ENCODE measurements at regions not wholly inside any gene's neighbourhood (a gene's known extent, or its start where the extent isn't known, plus 50 kb on each side); places are given as distances from the start of the nearest gene placed in this dataset.
"Not testable (repeated sequence)": the region's sequence is repeated elsewhere in the genome, so short reads cannot be mapped to it uniquely, and the experiment has no call there.

DNA sequence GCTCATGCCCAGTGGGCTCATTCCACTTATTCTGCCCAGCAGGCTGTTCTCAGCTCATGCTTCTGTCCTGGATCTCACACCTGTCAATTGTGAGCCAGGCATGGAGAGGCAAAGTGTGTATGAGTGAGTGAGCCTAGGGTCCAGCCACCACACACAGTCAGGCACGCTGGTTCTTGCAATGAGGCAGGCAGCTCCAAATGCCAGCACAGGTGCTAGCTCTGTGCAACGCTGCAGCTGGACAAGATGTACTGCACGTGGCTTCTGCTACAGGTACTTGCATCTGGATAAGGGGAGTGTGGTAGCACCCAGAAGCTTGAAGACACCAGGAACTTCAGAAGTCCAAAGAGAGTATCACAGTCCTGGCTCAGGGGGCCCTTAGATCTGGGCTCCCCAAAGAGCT, 1249.4 kb upstream of the IGFBP7 start:
- DNase-seq = no peak

DNA sequence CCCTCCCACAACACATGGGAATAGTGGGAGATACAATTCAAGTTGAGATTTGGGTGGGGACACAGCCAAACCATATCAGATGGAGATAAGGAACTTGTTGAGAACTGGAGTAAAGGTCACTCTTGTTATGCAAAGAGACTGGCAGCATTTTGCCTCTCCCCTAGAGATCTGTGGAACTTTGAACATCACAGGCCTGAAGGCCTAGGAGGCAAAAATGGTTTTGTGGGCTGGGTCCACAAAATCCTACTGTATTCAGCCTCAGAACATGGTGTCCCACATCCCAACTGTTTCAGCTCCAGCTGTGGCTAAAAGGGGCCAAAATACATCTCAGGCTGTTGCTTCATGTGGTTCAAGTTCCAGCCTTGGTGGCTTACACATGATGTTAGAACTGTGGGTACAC, 1247.8 kb upstream of the IGFBP7 start:
- no peak for DNase-seq

DNA sequence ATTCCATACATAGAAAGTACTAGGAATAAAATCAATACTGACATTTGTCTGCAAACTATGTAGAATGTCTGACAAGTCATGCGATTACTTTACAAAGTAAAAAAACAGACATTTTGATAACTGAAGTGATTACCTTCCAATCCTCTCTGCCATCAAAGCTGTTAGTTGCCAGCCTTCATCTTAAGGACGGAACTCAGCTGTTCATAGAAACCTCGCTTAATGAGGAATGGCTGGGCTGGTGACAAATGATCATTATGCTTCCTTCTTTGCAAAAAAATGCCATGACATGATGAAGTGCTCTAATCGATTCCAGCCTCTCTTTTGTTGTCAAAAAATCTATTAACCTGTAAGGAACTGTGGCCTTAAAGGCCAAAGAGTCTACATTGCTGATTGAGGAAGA, 1214.9 kb upstream of the IGFBP7 start:
- DNase-seq = no peak

DNA sequence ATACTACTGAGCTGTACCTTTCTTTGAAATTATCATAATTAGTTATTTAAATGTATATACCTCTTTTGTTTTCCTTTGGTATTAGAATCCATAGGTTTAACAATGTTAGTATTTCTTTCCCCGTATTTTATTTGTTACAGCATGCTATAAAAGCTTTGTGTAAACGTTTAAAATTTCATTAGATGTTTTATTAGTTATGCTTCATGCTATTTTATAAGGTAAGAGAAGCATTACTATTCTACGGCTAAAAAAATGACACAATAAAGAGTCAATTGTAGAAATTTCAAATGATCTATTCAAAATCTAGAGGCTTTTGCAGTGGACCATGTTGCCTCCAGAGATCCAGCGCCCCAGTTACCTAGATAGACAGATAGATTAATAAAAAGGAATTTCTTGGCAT, 1203.3 kb upstream of the IGFBP7 start:
- DNase-seq = no peak

DNA sequence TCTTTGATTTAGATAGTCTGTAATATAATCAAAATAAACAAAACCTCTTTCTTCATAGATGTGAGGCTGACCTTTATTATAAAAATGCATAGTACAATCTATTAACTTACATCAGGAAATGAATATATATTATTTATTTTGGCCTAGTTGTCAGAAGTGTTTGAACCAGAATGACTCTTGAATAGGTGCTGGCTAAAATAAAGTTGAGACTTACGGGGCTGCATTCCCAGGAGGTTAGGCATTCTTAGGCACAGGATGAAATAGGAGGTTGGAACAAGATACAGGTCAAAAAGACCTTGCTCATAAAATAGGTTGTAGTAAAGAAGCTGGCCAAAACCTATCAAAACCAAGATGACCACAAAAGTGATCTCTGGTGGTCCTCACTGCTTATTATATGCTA, 1193.3 kb upstream of the IGFBP7 start:
- no peak for DNase-seq

DNA sequence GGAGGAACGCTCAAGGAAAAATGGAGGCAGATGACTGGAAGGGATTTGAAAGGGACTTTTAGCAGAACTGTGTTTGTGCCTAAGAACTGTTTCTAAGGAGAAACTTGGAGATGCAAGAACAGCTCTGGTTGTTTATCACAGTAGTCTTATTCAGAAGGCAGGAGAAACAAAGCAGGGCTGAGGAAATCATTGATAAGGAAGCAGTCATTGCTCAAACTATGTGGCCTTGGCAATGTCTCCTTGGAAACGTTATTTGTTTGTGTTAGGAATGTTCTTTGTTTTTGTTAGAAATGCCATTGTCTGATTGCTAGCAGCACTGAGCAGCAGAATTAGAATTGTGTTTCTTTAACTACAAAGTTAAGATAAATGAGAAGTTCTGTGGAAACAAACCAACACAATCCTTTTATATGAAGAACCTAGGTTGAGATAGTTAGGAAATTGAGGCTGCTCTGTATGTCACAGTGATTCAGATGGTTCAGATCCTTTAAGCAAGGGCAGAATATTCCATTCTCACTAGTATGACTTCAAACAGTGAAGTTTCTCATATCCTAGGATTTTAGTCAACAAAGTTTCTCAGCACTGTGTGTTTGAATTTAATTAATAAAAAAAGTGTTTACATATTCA, 1191.3 kb upstream of the IGFBP7 start:
- DNase-seq = no peak

DNA sequence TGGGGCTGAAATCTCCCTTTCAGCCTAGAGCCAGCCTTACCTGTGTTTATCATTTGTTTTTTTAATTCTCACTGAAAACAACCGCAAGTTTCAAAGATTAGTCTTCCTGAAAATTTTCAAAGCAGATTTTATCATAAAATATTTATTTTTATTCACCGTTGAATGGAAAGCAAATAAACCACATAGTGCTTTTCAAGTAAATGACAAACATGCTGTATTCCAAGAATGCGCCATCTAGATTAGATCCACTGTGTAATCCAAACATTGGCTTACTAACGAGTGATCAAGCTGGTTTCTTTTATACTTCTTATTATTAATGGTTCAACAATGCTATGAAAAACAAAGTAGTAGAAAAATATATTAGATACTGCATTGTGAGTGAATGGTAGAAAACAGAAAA, 1176.2 kb upstream of the IGFBP7 start:
- DNase-seq = no peak

DNA sequence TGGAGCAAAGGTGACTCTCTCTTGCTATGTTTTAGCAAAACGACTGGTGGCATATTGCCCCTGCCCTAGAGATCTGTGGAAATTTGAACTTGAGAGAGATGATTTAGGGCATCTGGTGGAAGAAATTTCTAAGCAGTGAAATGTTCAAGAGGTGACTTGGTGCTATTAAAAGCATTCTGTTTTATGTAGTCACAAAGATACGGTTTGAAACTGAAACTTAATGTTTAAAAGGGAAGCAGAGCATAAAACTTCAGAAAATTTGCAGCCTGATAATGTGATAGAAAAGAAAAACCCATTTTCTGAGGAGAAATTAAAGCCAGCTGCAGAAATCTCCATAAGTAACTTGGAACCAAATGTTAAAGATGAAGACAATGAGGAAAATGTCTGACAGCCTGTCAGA, 1170.7 kb upstream of the IGFBP7 start:
- not testable (repeated sequence) for DNase-seq

DNA sequence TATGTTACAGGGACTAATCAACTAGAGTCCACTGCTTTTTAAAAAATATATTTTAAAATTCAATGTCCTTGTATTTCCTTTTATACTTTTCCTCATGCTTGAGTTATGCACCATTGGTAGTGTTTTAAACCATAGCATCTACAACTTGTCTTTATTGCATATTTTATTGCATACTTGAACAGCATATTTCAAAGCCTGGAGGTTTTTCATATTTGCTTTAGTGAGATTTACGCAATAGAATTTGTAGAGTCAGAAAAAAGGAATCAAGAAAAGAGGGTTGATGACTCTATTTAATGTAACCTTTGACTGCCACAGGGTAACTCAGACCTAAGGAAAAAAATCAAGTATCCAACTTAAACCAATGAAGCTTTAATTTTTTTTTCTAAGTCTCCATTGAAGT, 1165.7 kb upstream of the IGFBP7 start:
- no peak for DNase-seq

DNA sequence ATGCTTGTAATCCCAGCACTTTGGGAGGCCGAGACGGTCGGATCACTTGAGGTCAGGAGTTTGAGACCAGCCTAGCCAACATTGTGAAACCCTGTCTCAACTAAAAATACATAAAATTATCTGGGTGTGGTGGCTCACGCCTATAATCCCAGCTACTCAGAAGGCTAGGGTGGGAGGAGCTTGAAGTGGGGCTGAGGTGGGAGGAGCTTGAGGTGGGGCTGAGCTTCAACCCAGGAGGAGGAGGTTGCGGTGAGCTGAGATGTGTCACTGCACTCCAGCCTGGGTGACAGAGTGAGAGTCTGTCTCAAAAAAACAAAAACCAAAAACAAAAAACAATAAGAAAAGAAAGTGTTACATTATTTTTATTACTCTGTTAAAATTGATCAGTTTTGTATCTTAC, 1164.4 kb upstream of the IGFBP7 start:
- DNase-seq = no peak

DNA sequence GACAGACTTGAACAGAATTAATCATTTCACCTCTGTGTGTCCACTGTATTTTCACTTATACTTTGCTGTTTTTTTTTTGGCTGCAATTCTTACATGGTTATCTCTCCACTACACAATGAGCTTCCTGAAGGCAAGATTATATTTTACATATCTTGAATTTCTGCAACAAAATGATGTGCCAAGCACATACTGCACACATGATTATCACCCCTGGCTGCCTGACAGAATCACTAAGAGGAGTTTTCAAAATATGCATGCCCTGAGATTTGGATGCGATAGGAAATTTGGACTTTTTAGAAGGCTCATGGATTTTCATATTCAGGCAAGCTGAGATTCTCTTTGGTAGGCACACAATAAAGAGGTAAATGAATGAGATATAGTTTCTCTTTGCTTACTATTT, 1162.1 kb upstream of the IGFBP7 start:
- no peak for DNase-seq

DNA sequence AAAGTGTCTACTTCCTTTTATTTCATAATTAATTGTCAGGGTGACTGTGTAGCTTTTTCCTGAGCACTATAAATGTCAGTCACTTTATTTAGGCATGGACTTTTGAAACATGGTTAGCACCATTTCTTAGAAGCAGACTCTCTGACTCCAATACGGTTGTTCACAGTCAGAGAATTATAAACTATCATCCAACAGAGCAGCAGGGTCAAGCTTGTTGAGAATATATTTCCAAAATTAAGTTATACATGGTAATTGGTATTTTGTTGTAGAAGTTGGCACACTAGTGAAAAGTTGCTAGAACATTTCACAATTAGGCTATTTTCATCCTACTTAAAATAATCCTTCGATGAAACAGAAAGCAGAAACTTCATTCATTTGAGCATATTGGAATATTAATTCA, 1155.5 kb upstream of the IGFBP7 start:
- no peak for DNase-seq

DNA sequence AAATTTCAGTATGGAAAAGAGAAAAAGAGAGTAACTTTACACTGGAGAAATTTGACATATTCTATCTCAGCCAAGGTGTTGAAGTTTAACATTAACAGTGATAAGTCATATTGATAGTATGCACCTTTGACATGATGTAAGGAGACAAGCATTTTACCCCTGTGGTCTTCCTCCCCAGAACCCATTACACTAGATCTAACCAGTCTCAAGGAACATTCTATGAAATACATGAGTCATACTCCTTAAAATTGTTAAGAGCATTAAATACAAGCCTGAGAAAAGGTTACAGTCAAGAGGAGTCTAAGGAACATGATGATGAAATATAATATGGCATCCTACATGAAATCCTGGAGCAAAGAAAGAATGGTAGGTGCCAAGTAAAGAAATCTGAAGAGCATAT, 1151.3 kb upstream of the IGFBP7 start:
- no peak for DNase-seq

DNA sequence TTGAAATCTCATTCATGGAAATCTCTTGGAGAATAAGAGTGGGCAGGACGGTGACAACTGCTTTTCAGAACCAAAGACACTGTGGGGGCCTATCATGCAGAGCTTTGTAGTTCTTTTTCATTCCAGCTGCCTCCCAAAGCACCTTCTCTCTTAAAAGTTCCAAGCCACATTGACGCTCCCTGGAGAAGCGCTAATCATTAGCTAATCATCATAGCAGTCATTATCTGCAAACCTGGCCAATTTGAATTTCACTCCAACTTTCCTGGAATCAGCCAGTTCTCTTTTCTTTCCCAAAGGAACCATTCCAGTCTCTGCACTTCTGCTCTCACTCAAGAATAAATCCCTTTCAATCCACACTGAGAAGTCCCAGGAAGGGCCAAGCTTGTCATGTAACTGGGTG, 1144.1 kb upstream of the IGFBP7 start:
- DNase-seq = no peak

DNA sequence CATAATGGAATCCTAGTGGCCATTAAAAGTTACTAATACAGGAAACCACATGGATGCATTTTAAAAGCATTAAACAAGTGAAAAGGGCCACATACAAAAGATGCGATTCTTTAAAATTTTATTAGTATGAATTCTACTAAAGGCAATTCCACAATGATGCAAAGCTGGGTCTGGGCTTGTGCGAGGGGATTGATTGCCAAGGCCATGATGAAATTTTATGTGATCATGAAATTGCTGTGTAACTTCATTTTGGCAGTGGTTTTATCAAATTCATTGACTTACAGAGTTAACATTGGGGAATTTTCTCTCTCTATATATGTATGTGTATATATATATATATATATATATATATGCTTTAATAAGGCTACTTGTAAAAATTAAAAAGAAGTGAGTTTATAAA, 1142.5 kb upstream of the IGFBP7 start:
- no peak for DNase-seq

DNA sequence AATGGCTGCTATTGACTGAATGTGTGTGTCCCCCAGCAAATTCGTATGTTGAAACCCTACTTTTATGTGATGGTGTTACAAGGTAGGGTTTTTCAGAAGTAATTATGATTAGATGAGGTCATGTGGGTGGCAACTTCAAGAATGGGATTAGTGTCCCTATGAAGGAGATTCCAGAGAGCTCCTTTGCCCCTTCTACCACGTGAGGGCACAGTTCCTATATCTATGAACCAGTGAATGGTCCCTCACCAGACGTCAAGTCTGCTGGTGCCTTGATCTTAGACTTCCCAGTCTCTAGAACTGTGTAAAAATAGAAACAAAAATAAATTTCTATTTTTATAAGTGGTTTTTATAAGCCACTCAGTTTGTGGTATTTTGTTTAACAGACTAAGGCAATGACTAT, 1137.6 kb upstream of the IGFBP7 start:
- DNase-seq = no peak

DNA sequence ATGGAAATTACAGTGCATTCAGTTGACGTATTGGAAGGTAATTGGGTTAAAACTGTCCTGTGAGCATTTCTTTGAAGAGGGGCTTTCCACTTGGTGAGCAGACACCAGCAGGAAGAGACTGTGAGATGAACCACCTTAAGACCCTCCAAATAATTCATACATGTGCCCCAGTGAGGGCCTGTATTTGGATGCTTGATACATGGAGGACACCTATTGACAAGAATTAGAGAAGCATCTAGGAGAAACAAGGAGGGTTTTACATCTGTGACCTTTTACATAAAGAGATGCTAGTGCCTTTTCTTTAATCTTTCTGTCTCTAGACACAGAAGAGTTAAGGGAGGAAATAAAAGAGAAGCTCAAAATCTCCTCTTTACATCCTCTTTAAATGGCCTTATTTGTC, 1115.3 kb upstream of the IGFBP7 start:
- no peak for DNase-seq

DNA sequence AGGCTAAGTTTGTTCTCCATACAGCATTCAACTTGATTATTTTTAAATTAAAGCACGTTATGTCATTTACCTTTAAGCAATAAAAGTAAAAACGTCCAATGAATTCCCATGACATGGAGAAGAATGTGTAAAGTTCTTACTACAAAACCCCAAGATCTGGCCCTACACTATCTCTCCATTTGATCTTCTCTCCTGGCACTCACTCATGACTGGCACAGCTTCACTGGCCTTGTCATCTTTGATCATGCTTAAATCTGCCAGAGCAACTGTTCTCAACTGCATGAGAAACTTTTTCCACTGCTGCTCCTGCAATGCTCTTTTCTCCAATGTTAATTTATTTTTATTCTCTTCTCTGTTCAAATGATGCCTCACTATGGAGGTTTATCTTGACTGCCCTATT, 1109.0 kb upstream of the IGFBP7 start:
- no peak for DNase-seq

DNA sequence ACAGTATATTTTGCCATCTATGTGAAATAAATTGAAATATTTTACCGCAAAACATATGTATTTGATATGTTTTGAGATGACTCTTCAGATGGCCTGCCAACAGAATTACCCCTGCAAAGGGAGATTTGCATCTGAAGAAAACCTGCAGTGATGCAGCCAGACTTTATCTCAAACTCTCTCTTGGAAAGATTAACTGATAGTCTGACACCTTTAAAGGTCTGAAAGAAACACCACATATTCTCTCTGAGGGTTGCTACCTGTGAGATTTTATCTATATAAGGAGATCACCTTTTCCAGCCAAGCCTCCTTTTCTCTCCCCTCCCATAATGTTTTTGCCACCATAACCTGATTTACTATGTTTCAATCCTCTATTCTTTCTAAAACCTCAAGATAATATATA, 1106.3 kb upstream of the IGFBP7 start:
- no peak for DNase-seq

DNA sequence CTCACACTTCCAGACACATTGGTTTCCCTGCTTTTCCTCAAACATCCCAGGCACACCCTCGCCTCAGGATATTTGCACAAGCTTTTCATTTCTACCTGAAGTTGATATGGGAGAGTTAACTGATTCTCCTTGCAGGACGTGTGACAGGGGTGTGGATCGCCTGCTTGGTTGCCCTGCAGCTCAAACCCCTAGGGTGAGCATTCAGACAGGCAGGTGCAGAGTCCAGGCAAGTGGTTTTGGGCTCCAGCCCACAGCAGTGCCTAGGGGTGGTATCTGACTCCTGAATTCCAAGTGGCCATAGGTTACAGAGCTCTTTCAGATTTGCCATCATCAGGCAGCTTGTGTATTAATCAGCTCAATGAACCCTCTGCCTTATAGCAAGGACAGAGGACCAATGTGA, 1104.2 kb upstream of the IGFBP7 start:
- DNase-seq = no peak

DNA sequence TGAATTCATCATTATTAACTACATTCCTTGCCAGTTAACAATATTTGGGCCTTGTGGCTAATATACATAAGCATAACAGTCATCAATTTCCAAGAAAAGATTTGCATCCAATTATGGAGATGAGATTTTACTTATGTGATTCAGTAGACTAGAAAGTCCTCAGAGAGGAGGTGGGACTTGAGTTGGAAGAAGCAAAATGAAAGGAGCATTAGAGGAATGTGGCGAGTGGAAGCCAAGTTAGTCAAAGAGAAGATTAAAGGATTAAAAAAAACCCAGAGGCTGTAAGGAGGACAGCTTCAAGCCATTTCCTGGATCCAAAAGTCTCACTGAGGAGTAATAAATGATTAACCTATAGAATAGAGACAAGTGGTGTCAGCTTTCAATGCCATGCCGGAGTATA, 1099.4 kb upstream of the IGFBP7 start:
- no peak for DNase-seq

DNA sequence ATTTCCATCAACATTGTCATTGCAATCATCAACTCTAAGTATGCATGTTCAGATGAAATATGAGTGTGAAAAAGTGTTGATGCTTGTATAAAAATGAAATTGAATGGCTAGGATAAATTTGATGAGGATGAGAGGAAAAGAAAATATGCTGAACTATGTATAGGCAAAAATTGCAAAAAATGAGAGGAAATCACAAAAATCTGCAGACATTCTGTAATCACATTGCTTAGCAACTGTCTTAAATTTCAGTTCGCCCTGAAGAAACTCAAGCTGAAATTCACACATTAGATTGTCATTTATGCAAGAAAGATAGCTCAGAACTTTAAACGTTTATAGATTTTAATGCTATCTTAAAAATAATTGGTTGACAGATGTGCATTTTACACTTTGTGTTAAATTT, 1098.8 kb upstream of the IGFBP7 start:
- no peak for DNase-seq

DNA sequence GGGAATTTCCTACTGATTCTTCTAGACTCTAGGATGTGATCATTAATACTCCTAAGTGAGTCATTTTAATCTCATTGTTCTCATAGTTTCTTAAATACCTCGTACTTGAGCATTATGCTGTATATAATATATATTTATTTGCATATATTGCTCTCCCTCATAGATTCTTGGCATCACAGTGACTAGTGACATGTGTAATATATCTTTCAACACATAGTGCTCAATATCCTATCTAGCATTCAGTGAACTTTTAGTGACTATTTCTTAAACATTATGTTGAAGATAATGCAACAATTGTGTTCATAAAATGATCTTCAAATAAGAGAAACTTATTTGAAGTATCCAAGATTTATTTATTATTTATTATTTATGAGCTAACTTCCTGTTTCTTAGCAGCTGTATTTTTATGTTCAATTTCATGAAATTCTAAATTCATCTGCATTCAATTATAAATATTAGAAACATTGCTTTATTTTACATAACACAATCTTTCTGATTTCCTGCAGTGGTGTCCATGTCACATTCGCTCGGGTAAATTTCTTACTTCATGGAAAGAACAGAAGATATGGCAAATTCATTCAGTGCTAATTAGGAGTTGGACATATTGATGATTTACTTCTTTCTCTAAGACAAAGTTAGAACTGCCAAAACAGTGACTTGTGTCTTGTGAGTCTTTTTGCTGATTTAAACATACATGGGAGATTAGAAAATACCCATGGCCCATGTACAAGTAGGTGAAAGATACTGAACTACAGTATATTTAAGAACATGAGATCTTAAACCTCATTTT, 1095.5 kb upstream of the IGFBP7 start:
- no peak for DNase-seq

DNA sequence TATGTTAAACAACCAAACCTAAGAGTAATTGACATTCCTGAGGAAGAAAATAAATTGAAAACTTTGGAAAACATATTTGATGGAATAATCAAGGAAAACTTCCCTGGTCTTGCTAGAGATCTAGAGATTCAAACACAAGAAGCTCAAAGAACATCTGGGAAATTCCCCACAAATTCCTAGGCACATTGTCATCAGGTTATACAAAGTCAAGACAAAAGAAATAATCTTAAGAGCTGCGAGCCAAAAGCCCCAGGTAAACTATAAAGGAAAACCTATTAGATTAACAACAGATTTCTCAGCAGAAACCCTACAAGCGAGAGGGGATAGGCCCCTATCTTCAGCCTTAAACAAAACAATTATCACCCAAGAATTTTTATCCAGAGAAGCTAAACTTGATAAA, 1082.0 kb upstream of the IGFBP7 start:
- DNase-seq = no peak

DNA sequence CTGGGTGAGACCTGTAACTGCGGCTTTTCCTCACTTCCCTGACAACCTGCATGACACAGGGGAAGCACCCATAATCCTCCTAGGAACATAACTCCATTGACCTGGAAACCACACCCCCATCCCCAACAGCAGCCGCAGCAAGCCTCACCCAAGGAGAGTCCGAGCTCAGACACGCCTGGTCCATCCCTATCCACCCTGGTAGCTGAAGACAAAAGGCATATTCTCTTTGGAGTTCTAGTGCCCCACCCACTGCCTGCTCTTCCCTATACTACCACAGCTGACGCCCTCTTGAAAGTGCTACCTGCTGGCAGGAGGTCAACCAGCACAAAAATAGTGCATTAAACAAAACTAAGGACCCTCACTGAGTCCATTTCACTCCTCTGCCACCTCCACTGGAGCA, 1080.9 kb upstream of the IGFBP7 start:
- no peak for DNase-seq

Data from activated CD4-positive, alpha-beta T cell treated with anti-CD3 and anti-CD28 coated beads, Interleukin-2, amount 50 U/mL, for 16 hours (primary cell).